Keratinocyte (primary cell): ENCODE measurements at regions not wholly inside any gene's neighbourhood (a gene's known extent, or its start where the extent isn't known, plus 50 kb on each side); places are given as distances from the start of the nearest gene placed in this dataset.

Experiments
- EZH2 ChIP-seq: IDR thresholded peaks from one replicate; pipeline ENCODE4 v1.6.1; 2012; ENCODE audit warnings: inconsistent platforms, mild to moderate bottlenecking, low read length, moderate library complexity
- TF ChIP-seq, protein P1 (sequence below), 3 experiments: IDR thresholded peaks in 1 of 3; conservative IDR thresholded peaks in 1 of 3; optimal IDR thresholded peaks in 1 of 3; 2 replicates in 2 of 3; 3 replicates in 1 of 3; pipeline versions ENCODE3 to v1.5.1; 2011; ENCODE audit warnings: low read length in 3 of 3, mild to moderate bottlenecking in 3 of 3, moderate library complexity in 2 of 3, control low read depth in 1 of 3, inconsistent platforms in 1 of 3; ENCODE audit not compliant: insufficient read depth in 2 of 3; ENCODE audit errors: extremely low read depth in 1 of 3

DNA sequence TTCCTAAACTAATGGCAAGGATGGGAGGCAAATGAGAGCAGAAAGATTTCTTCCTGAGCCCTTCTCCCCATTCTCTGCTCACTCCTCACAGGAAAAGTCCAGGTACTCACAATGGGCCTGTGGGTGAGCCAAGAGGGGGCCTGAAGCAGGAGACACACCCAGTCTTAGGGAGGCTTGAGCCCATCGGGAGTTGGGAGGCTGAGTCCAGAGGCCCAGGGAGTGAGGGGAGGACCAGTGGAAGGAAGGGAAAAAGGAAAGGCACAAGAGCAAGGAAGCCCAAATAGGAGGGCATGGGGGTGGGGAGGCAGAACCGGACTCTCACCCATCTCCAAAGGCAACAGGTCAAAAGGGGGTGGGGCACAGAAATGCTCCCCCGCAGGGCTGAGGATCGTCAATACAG, 68.1 kb upstream of the CNEP1R1 start:
- TF ChIP-seq, protein P1, sequence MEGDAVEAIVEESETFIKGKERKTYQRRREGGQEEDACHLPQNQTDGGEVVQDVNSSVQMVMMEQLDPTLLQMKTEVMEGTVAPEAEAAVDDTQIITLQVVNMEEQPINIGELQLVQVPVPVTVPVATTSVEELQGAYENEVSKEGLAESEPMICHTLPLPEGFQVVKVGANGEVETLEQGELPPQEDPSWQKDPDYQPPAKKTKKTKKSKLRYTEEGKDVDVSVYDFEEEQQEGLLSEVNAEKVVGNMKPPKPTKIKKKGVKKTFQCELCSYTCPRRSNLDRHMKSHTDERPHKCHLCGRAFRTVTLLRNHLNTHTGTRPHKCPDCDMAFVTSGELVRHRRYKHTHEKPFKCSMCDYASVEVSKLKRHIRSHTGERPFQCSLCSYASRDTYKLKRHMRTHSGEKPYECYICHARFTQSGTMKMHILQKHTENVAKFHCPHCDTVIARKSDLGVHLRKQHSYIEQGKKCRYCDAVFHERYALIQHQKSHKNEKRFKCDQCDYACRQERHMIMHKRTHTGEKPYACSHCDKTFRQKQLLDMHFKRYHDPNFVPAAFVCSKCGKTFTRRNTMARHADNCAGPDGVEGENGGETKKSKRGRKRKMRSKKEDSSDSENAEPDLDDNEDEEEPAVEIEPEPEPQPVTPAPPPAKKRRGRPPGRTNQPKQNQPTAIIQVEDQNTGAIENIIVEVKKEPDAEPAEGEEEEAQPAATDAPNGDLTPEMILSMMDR (optimal IDR thresholded peaks at IDR 0.05 in 1 of 3, IDR thresholded peaks at IDR 0.05 in 1 of 3, conservative IDR thresholded peaks at IDR 0.05 in 1 of 3; ENCODE audit: extremely low read depth in 1 of 3, insufficient read depth in 2 of 3, low read length in 3 of 3) = no peak
- no peak for TF ChIP-seq EZH2
